Neuronal stem cell (in vitro differentiated cells): ENCODE measurements at regions not wholly inside any gene's neighbourhood (a gene's known extent, or its start where the extent isn't known, plus 50 kb on each side); places are given as distances from the start of the nearest gene placed in this dataset.

Source experiments
- DNase-seq: peaks from one replicate; pipeline ENCODE4 v3.0.0-alpha.2; 2013; ENCODE audit warnings: low spot score
- H2AFZ ChIP-seq: one replicate; pipeline ENCODE4 v1.6.1; 2013; ENCODE audit warnings: mild to moderate bottlenecking, low read length, inconsistent platforms
- H2AK5ac ChIP-seq: 2 replicates; pipeline ENCODE4 v1.6.1; 2013; ENCODE audit warnings: low read depth, mild to moderate bottlenecking, inconsistent platforms, low read length, moderate library complexity, mixed read lengths
- H2BK120ac ChIP-seq: 2 replicates; pipeline ENCODE4 v1.6.1; 2013; ENCODE audit warnings: low read depth, mild to moderate bottlenecking, inconsistent platforms, low read length, moderate library complexity, mixed read lengths
- H2BK12ac ChIP-seq: one replicate; pipeline ENCODE4 v1.6.1; 2013; ENCODE audit warnings: low read length, inconsistent platforms
- H2BK15ac ChIP-seq: 2 replicates; pipeline ENCODE4 v1.6.1; 2013; ENCODE audit warnings: mild to moderate bottlenecking, low read length, inconsistent platforms, mixed read lengths
- H2BK5ac ChIP-seq: one replicate; pipeline ENCODE4 v1.6.1; 2013; ENCODE audit warnings: inconsistent platforms, mild to moderate bottlenecking, low read length, moderate library complexity
- H3K14ac ChIP-seq: one replicate; pipeline ENCODE4 v1.6.1; 2013; ENCODE audit warnings: low read length, inconsistent platforms
- H3K18ac ChIP-seq: 2 replicates; pipeline ENCODE4 v1.6.1; 2013; ENCODE audit warnings: low read length, inconsistent platforms
- H3K23ac ChIP-seq: 2 replicates; pipeline ENCODE4 v1.6.1; 2013; ENCODE audit warnings: low read depth, mild to moderate bottlenecking, mixed read lengths, low read length, inconsistent platforms; ENCODE audit not compliant: poor library complexity
- H3K27ac ChIP-seq: replicated peaks from 3 replicates; pipeline ENCODE4 v1.5.1; 2013; ENCODE audit warnings: low read length, inconsistent platforms
- H3K27me3 ChIP-seq, 3 experiments: 2 replicates each; pipeline ENCODE4 v1.6.1; 2013; ENCODE audit warnings: low read length in 3 of 3, mild to moderate bottlenecking in 2 of 3, inconsistent platforms in 1 of 3, low read depth in 1 of 3, mixed read lengths in 1 of 3, moderate library complexity in 1 of 3; ENCODE audit not compliant: control insufficient read depth in 3 of 3, insufficient read depth in 3 of 3
- H3K36me3 ChIP-seq, 2 donors: replicated peaks in 1 of 2; 2 replicates each; pipeline ENCODE4 v1.6.1; 2013; ENCODE audit warnings: low read length in 2 of 2; ENCODE audit not compliant: control insufficient read depth in 2 of 2, insufficient read depth in 2 of 2
- H3K4ac ChIP-seq: 2 replicates; pipeline ENCODE4 v1.6.1; 2013; ENCODE audit warnings: inconsistent platforms, mild to moderate bottlenecking, low read length, moderate library complexity
- H3K4me1 ChIP-seq, 2 donors: 1 replicate in 1 of 2; 2 replicates in 1 of 2; pipeline ENCODE4 v1.6.1; 2013; ENCODE audit warnings: low read length in 2 of 2, low read depth in 1 of 2; ENCODE audit not compliant: control insufficient read depth in 2 of 2, insufficient read depth in 1 of 2
- H3K4me2 ChIP-seq: one replicate; pipeline ENCODE4 v1.6.1; 2013; ENCODE audit warnings: mild to moderate bottlenecking, low read length, inconsistent platforms; ENCODE audit not compliant: insufficient read depth, poor library complexity, severe bottlenecking
- H3K4me3 ChIP-seq, 2 donors: 2 replicates each; pipeline ENCODE4 v1.5.1; 2013; ENCODE audit warnings: low read length in 2 of 2, mild to moderate bottlenecking in 2 of 2, inconsistent platforms in 1 of 2, moderate library complexity in 1 of 2
- H3K79me1 ChIP-seq: one replicate; pipeline ENCODE4 v1.6.1; 2013; ENCODE audit warnings: low read depth, mild to moderate bottlenecking, inconsistent platforms, low read length, moderate library complexity
- H3K9ac ChIP-seq: one replicate; pipeline ENCODE4 v1.6.1; 2013; ENCODE audit warnings: mild to moderate bottlenecking, low read depth, low read length, inconsistent platforms; ENCODE audit not compliant: poor library complexity
- H3K9me3 ChIP-seq, 2 donors: replicated peaks in 1 of 2; 2 replicates each; pipeline versions ENCODE3 to v1.6.1; 2013; ENCODE audit warnings: low read length in 2 of 2, mild to moderate bottlenecking in 2 of 2, inconsistent platforms in 1 of 2, low read depth in 1 of 2, mixed read lengths in 1 of 2, moderate library complexity in 1 of 2; ENCODE audit not compliant: control insufficient read depth in 2 of 2, insufficient read depth in 1 of 2
- H4K8ac ChIP-seq: one replicate; pipeline ENCODE4 v1.6.1; 2013; ENCODE audit warnings: low read depth, mild to moderate bottlenecking, inconsistent platforms, low read length, moderate library complexity
- H4K91ac ChIP-seq: one replicate; pipeline ENCODE4 v1.6.1; 2013; ENCODE audit warnings: low read length, low read depth, mild to moderate bottlenecking, inconsistent platforms; ENCODE audit not compliant: poor library complexity
- WGBS, 2 donors: extraction: QIAGEN DNeasy Blood & Tissue Kit; methylation state at CpG; one replicate each; pipeline ENCODE4 v1.1.7; 2013; ENCODE audit warnings: missing lambda C conversion rate in 2 of 2, mixed read lengths in 1 of 2; ENCODE audit not compliant: insufficient read length in 2 of 2, insufficient replicate concordance in 1 of 2; ENCODE audit errors: extremely low coverage in 2 of 2; 5-methylcytosine and 5-hydroxymethylcytosine counted together

DNA sequence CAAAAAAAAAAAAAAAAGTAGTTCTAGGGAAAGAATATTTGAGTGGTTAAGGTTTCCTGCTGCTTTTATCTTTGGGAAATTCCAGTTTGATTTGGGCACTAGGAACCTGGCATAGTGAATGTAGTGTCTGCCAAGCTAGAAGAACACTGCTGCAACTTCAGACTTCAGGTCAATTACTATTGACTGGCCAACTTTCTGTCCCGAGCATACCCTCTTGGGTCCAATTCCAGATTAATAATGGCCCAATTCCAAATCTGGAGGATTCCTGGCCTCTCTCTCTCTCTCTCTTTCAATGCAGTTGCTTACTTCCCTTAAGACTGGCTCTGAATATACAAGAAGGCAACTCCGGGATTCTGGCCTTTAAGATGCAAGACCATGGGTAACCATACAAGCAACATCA is 74.9 kb downstream of the ANKEF1 start:
- WGBS, 2 donors = no CpG with 5 or more reads among the region's 2 CpGs
- Histone ChIP-seq H3K27me3 (no peaks in the 10 kb centered on the region), H4K8ac (no peak overlapping the region), H3K79me1 (no peaks in the 10 kb centered on the region), H3K23ac (no peak overlapping the region), H3K36me3 (no peaks in the 10 kb centered on the region), H3K4me2 (no peak overlapping the region), H2AK5ac (no peak overlapping the region), H3K4me3 (no peak overlapping the region), H2BK15ac (no peak overlapping the region), H3K14ac (no peak overlapping the region), H2AFZ (no peak overlapping the region), H3K9me3 (no peaks in the 10 kb centered on the region), H4K91ac (no peak overlapping the region), H2BK12ac (no peak overlapping the region), H2BK5ac (no peak overlapping the region), H3K9ac (no peak overlapping the region), H3K27ac (no peak overlapping the region), H3K4ac (no peak overlapping the region), H3K4me1 (peaks cover 0 to 3% of the 10 kb centered on the region in 2 donors), H3K18ac (no peak overlapping the region), H2BK120ac (no peak overlapping the region)
- DNase-seq = no peak

GRCh38 chr20:10110151-10110550 is 75.4 kb downstream of the ANKEF1 start:
- Histone ChIP-seq H3K18ac (no peak overlapping the region), H3K9me3 (no peaks in the 10 kb centered on the region), H4K91ac (no peak overlapping the region), H3K4me2 (no peak overlapping the region), H3K14ac (no peak overlapping the region), H3K36me3 (no peaks in the 10 kb centered on the region), H3K27ac (no peak overlapping the region), H3K4me1 (peaks cover 0 to 1% of the 10 kb centered on the region in 2 donors), H3K23ac (no peak overlapping the region), H2AK5ac (no peak overlapping the region), H3K79me1 (no peaks in the 10 kb centered on the region), H4K8ac (no peak overlapping the region), H3K4ac (no peak overlapping the region), H2AFZ (no peak overlapping the region), H3K27me3 (no peaks in the 10 kb centered on the region), H2BK12ac (no peak overlapping the region), H2BK120ac (no peak overlapping the region), H2BK5ac (no peak overlapping the region), H3K9ac (no peak overlapping the region), H3K4me3 (no peak overlapping the region), H2BK15ac (no peak overlapping the region)
- WGBS, 2 donors = no CpG with 5 or more reads among the region's 1 CpG
- no peak for DNase-seq

GRCh38 chr20:10111139-10111958 is 76.6 kb downstream of the ANKEF1 start:
- no peak overlapping the region for H4K8ac ChIP-seq
- WGBS, 2 donors = no CpG with 5 or more reads among the region's 5 CpGs
- no peaks in the 10 kb centered on the region for H3K4me1 ChIP-seq
- no peak overlapping the region for H2AK5ac ChIP-seq
- no peak overlapping the region for H2BK12ac ChIP-seq
- H3K4me2 ChIP-seq = no peak overlapping the region
- H3K27me3 ChIP-seq = no peaks in the 10 kb centered on the region
- H2AFZ ChIP-seq = no peak overlapping the region
- no peaks in the 10 kb centered on the region for H3K36me3 ChIP-seq
- DNase-seq = no peak
- H3K27ac ChIP-seq = no peak overlapping the region
- H3K9me3 ChIP-seq = no peaks in the 10 kb centered on the region
- no peak overlapping the region for H3K4me3 ChIP-seq
- no peak overlapping the region for H3K9ac ChIP-seq
- H3K18ac ChIP-seq = no peak overlapping the region
- H2BK120ac ChIP-seq = no peak overlapping the region
- no peaks in the 10 kb centered on the region for H3K79me1 ChIP-seq
- no peak overlapping the region for H3K23ac ChIP-seq
- H3K4ac ChIP-seq = no peak overlapping the region
- no peak overlapping the region for H2BK5ac ChIP-seq
- no peak overlapping the region for H4K91ac ChIP-seq
- H2BK15ac ChIP-seq = no peak overlapping the region
- no peak overlapping the region for H3K14ac ChIP-seq

DNA sequence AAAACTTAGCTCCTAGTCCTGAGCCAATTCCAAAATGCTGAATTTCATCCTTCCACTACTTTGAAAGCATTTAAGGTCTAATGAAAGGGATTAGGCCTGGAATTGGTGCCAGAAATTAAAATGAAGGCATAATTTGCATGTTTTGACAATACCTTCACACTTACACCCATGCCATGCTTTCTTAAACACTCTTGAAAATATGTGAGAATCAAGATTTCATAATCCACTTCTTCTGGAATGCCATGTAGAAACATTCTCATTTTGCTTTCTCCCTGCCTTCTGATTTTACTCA is 77.1 kb downstream of the ANKEF1 start:
- Histone ChIP-seq H2AFZ (no peak overlapping the region), H3K14ac (no peak overlapping the region), H4K91ac (no peak overlapping the region), H3K27me3 (no peaks in the 10 kb centered on the region), H3K18ac (no peak overlapping the region), H3K36me3 (no peaks in the 10 kb centered on the region), H3K9me3 (no peaks in the 10 kb centered on the region), H3K9ac (no peak overlapping the region), H3K4me3 (no peak overlapping the region), H4K8ac (no peak overlapping the region), H3K4me2 (no peak overlapping the region), H2BK15ac (no peak overlapping the region), H3K27ac (no peak overlapping the region), H3K79me1 (no peaks in the 10 kb centered on the region), H2AK5ac (no peak overlapping the region), H3K4ac (no peak overlapping the region), H3K23ac (no peak overlapping the region), H2BK12ac (no peak overlapping the region), H2BK120ac (no peak overlapping the region), H2BK5ac (no peak overlapping the region), H3K4me1 (no peaks in the 10 kb centered on the region)
- DNase-seq = no peak
